SH-SY5Y (cell line): ENCODE measurements at regions not wholly inside any gene's neighbourhood (a gene's known extent, or its start where the extent isn't known, plus 50 kb on each side); places are given as distances from the start of the nearest gene placed in this dataset.

Source experiments
- GATA2 ChIP-seq: IDR thresholded peaks from 2 replicates; pipeline ENCODE4 v1.6.1; 2011; ENCODE audit warnings: mild to moderate bottlenecking, low read depth, low read length
- GATA3 ChIP-seq: IDR thresholded peaks from 2 replicates; pipeline ENCODE4 v1.6.1; 2011; ENCODE audit warnings: low read depth, mild to moderate bottlenecking, low read length, moderate library complexity

DNA sequence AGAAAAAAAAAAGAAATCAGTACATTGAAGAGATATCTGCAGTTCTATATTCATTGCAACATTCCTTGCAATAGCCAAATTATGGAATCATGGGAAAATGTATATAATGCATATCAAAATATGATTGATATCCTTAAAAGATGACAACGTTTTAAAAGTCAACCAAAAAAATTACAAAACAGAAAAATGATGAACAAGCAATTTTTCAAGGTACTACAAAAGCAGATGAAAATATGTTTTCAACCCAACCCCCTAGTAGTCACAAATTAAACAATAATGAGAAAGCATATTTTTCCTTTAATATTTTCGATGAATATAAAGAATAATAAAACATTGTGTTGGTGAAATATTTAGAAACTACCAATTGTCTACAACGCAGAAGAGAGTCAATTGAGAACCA, 497.6 kb downstream of the MEI4 start:
- TF ChIP-seq GATA2, result no peak
- TF ChIP-seq GATA3, result no peak
